Testis (tissue), 2 donors: ENCODE measurements at regions not wholly inside any gene's neighbourhood (a gene's known extent, or its start where the extent isn't known, plus 50 kb on each side); places are given as distances from the start of the nearest gene placed in this dataset.

ENCODE experiments used
- DNase-seq: peaks from one replicate; pipeline ENCODE4 v3.0.0-alpha.2; 2019
- H3K27ac ChIP-seq, 2 donors: fragments of 200-600 bp; sonication (generic); one replicate each; pipeline ENCODE4 v1.5.1; 2019
- H3K27me3 ChIP-seq: fragments of 200-600 bp; sonication (generic); one replicate; pipeline ENCODE4 v1.5.1; 2019
- H3K36me3 ChIP-seq: fragments of 200-600 bp; sonication (generic); one replicate; pipeline ENCODE4 v1.5.1; 2017; ENCODE audit warnings: low read depth; ENCODE audit errors: missing control alignments
- H3K4me1 ChIP-seq: fragments of 200-600 bp; sonication (generic); one replicate; pipeline ENCODE4 v1.5.1; 2019
- H3K4me3 ChIP-seq, 2 donors: fragments of 200-600 bp; sonication (generic); one replicate each; pipeline ENCODE4 v1.5.1; 2017 to 2019
- H3K9me3 ChIP-seq: fragments of 200-600 bp; sonication (generic); one replicate; pipeline ENCODE4 v1.5.1; 2017
- CTCF ChIP-seq, 3 experiments: fragments of 450-650 bp in 2 of 3; fragments of 200-600 bp in 1 of 3; sonication (generic) in 1 of 3; IDR thresholded peaks; one replicate each; pipeline ENCODE4 v1.5.1; 2016 to 2019; ENCODE audit warnings: antibody characterized with exemption in 3 of 3, mild to moderate bottlenecking in 2 of 3, moderate library complexity in 1 of 3
- POLR2A ChIP-seq: fragments of 450-650 bp; IDR thresholded peaks from one replicate; pipeline ENCODE4 v1.6.1; 2017; ENCODE audit warnings: antibody characterized with exemption, mild to moderate bottlenecking, moderate library complexity
- WGBS, 2 donors: methylation state at CpG; one replicate each; pipeline ENCODE4 v1.1.5; 2018; 5-methylcytosine and 5-hydroxymethylcytosine counted together
- intact Hi-C: fragments of 100-400 bp; cut with DNase I; formaldehyde crosslinking; loops from one replicate; pipeline ENCODE4 v1.15.1; 2023; ENCODE audit warnings: low total_unique reads

GRCh38 chr10:25661632-25662031 lies 272.4 kb upstream of the MYO3A start:
- no peaks in the 10 kb centered on the region for H3K27me3 ChIP-seq
- H3K4me1 ChIP-seq = no peaks in the 10 kb centered on the region
- H3K27ac ChIP-seq = no peak overlapping the region
- no peaks in the 10 kb centered on the region for H3K9me3 ChIP-seq
- H3K4me3 ChIP-seq = no peak overlapping the region
- TF ChIP-seq CTCF (IDR thresholded peaks at IDR 0.05) (no peak), POLR2A (no peak)
- DNase-seq = no peak
- no peaks in the 10 kb centered on the region for H3K36me3 ChIP-seq
- 79 to 83% methylated on average over 3 of the region's 3 CpGs for WGBS, 2 donors
- intact Hi-C loops = no loop called here

GRCh38 chr10:25666276-25666675 lies 267.8 kb upstream of the MYO3A start:
- peak; percentile 66 for DNase-seq
- 16 to 30% methylated on average over 3 of the region's 3 CpGs for WGBS, 2 donors
- no peaks in the 10 kb centered on the region for H3K27me3 ChIP-seq

GRCh38 chr10:25675204-25675603 lies 258.8 kb upstream of the MYO3A start:
- H3K36me3 ChIP-seq = no peaks in the 10 kb centered on the region
- no peaks in the 10 kb centered on the region for H3K4me1 ChIP-seq
- intact Hi-C loops = loop anchor here (10.0 kb wide), 1 partner anchor 760 kb away; the partner anchor contains the start of gene APBB1IP
- H3K4me3 ChIP-seq = no peak overlapping the region
- no peaks in the 10 kb centered on the region for H3K27me3 ChIP-seq
- TF ChIP-seq CTCF (IDR thresholded peaks at IDR 0.05) (no peak), POLR2A (no peak)
- H3K27ac ChIP-seq = no peak overlapping the region
- 86% methylated on average over 7 of the region's 7 CpGs for WGBS, 2 donors
- DNase-seq = no peak
- no peaks in the 10 kb centered on the region for H3K9me3 ChIP-seq

More at GRCh38 chr10:25666276-25666675, 267.8 kb upstream of the MYO3A start:
- no peaks in the 10 kb centered on the region for H3K36me3 ChIP-seq
- no peak overlapping the region for H3K27ac ChIP-seq
- H3K9me3 ChIP-seq = no peaks in the 10 kb centered on the region
- intact Hi-C loops = no loop called here
- no peak overlapping the region for H3K4me3 ChIP-seq
- H3K4me1 ChIP-seq = no peaks in the 10 kb centered on the region
- TF ChIP-seq CTCF (IDR thresholded peaks at IDR 0.05) = no peak
- no peak for TF ChIP-seq POLR2A

- no peak overlapping the region for H3K27ac ChIP-seq
- 90 to 94% methylated on average over 1 of the region's 1 CpG for WGBS, 2 donors
These were observed 258.4 kb upstream of the MYO3A start for GRCh38 chr10:25675615-25676014.

More at GRCh38 chr10:25675615-25676014, 258.4 kb upstream of the MYO3A start:
- H3K4me3 ChIP-seq = no peak overlapping the region
- TF ChIP-seq CTCF (IDR thresholded peaks at IDR 0.05) = no peak
- TF ChIP-seq POLR2A = no peak
- no peaks in the 10 kb centered on the region for H3K36me3 ChIP-seq
- H3K9me3 ChIP-seq = no peaks in the 10 kb centered on the region
- no peaks in the 10 kb centered on the region for H3K27me3 ChIP-seq
- intact Hi-C loops = loop anchor here (10.0 kb wide), 1 partner anchor 759 kb away; the partner anchor contains the start of gene APBB1IP
- no peaks in the 10 kb centered on the region for H3K4me1 ChIP-seq
- no peak for DNase-seq
